Tibial nerve (tissue), 4 donors: ENCODE measurements at regions not wholly inside any gene's neighbourhood (a gene's known extent, or its start where the extent isn't known, plus 50 kb on each side); places are given as distances from the start of the nearest gene placed in this dataset.

Source experiments
- EP300 ChIP-seq, 2 donors: sonication (generic); formaldehyde crosslinking; IDR thresholded peaks; one replicate each; pipeline ENCODE4 v1.6.1; 2017; ENCODE audit warnings: antibody characterized with exemption in 2 of 2, mild to moderate bottlenecking in 1 of 2
- TF ChIP-seq, protein P1 (sequence below), 5 experiments: fragments of 200-600 bp in 3 of 5; fragments of 450-650 bp in 2 of 5; sonication (generic) in 3 of 5; IDR thresholded peaks; one replicate each; pipeline ENCODE4 v1.5.1; 2016 to 2019; ENCODE audit warnings: antibody characterized with exemption in 5 of 5, mild to moderate bottlenecking in 3 of 5, moderate library complexity in 2 of 5

DNA sequence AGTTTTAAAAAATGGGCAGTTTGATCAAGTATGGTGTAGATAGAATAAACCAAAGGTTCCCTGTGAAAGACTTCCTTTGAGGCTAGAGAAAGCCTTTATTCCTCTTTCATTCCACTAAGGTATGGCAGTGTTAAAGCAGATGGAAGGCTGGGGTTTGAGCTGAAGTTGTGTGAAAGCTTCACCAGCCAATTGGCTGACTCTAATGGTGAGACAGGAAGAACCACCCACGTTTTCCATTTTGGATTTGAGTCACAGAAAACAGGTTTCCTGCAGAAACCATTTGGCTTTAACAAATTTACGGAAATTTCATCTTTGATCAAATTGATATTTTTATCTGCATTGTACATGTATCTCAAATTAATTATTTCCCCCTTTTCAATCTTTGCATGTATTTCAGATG, 455.0 kb downstream of the PCNX1 start:
- no peak for TF ChIP-seq EP300 (IDR thresholded peaks at IDR 0.05)
- TF ChIP-seq, protein P1, sequence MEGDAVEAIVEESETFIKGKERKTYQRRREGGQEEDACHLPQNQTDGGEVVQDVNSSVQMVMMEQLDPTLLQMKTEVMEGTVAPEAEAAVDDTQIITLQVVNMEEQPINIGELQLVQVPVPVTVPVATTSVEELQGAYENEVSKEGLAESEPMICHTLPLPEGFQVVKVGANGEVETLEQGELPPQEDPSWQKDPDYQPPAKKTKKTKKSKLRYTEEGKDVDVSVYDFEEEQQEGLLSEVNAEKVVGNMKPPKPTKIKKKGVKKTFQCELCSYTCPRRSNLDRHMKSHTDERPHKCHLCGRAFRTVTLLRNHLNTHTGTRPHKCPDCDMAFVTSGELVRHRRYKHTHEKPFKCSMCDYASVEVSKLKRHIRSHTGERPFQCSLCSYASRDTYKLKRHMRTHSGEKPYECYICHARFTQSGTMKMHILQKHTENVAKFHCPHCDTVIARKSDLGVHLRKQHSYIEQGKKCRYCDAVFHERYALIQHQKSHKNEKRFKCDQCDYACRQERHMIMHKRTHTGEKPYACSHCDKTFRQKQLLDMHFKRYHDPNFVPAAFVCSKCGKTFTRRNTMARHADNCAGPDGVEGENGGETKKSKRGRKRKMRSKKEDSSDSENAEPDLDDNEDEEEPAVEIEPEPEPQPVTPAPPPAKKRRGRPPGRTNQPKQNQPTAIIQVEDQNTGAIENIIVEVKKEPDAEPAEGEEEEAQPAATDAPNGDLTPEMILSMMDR (IDR thresholded peaks at IDR 0.05): no peak
